ENCODE measurements at regions not wholly inside any gene's neighbourhood (a gene's known extent, or its start where the extent isn't known, plus 50 kb on each side); places are given as distances from the start of the nearest gene placed in this dataset.

DNA sequence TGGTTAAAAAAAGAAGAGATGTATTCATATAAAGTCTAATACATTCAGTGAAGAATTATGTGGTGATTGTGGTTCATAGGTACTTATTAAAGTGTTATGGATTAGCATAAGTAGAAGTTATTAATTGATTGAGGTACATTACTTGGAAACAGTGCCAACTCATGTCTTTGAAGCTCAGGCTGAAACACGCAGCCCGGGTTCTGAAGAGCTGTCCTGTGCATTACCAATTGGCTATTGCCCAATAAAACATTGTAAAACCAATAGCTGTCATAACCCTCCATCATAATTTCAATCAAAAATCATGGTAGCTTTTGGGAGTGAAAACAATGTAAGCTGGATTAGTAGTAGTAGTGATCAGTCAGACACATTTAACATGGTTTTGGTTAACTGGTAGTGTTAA lies 560.1 kb downstream of the MCTP2 start:
- Histone ChIP-seq H3K27me3 (ENCODE audit: low read depth, low read length) (no peaks in the 10 kb centered on the region), H3K4me3 (ENCODE audit: low read length) (no peak overlapping the region), H3K36me3 (replicated peaks; ENCODE audit: low read depth, low read length) (no peaks in the 10 kb centered on the region), H3K9ac (ENCODE audit: low read length) (no peak overlapping the region), H3K4me1 (ENCODE audit: low read length) (no peaks in the 10 kb centered on the region), H2AFZ (ENCODE audit: low read depth, low read length) (no peak overlapping the region), H3K27ac (ENCODE audit: low read length) (no peak overlapping the region), H3K9me3 (ENCODE audit: insufficient read depth, low read length) (no peaks in the 10 kb centered on the region), H4K20me1 (ENCODE audit: insufficient read depth, low read length) (no peaks in the 10 kb centered on the region), H3K79me2 (ENCODE audit: low read length) (no peaks in the 10 kb centered on the region), H3K4me2 (ENCODE audit: low read length) (no peak overlapping the region)
- no peak for TF ChIP-seq EZH2phosphoT487 (IDR thresholded peaks at IDR 0.05; ENCODE audit: low read depth)
- TF ChIP-seq, protein P1, sequence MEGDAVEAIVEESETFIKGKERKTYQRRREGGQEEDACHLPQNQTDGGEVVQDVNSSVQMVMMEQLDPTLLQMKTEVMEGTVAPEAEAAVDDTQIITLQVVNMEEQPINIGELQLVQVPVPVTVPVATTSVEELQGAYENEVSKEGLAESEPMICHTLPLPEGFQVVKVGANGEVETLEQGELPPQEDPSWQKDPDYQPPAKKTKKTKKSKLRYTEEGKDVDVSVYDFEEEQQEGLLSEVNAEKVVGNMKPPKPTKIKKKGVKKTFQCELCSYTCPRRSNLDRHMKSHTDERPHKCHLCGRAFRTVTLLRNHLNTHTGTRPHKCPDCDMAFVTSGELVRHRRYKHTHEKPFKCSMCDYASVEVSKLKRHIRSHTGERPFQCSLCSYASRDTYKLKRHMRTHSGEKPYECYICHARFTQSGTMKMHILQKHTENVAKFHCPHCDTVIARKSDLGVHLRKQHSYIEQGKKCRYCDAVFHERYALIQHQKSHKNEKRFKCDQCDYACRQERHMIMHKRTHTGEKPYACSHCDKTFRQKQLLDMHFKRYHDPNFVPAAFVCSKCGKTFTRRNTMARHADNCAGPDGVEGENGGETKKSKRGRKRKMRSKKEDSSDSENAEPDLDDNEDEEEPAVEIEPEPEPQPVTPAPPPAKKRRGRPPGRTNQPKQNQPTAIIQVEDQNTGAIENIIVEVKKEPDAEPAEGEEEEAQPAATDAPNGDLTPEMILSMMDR (IDR thresholded peaks at IDR 0.05; ENCODE audit: low read depth, low read length) = no peak

DNA sequence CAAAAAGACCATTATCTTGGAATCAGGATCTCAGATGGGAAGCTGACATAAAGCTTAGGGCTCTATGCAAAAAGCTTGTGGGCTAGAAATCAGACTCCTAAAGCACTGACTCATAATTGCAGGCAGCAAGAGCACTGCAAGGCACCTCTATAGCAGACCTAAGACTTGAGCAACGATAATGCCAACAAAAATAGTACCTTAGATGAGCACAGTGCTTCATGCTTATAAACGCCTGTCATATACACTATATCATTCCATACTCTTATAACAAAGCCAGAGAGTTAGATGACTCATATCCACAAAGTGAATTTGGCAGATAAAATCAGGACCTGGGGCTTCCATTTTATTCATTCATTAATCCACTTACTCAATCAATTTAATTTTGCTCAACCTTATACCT lies 560.8 kb downstream of the MCTP2 start:
- Histone ChIP-seq H3K27me3 (ENCODE audit: low read depth, low read length) (no peaks in the 10 kb centered on the region), H3K4me1 (ENCODE audit: low read length) (no peaks in the 10 kb centered on the region), H3K36me3 (replicated peaks; ENCODE audit: low read depth, low read length) (no peaks in the 10 kb centered on the region), H4K20me1 (ENCODE audit: insufficient read depth, low read length) (no peaks in the 10 kb centered on the region), H3K4me3 (ENCODE audit: low read length) (no peak overlapping the region), H3K27ac (ENCODE audit: low read length) (no peak overlapping the region), H2AFZ (ENCODE audit: low read depth, low read length) (no peak overlapping the region), H3K4me2 (ENCODE audit: low read length) (no peak overlapping the region), H3K79me2 (ENCODE audit: low read length) (no peaks in the 10 kb centered on the region), H3K9ac (ENCODE audit: low read length) (no peak overlapping the region), H3K9me3 (ENCODE audit: insufficient read depth, low read length) (no peaks in the 10 kb centered on the region)
- TF ChIP-seq, protein P1 (IDR thresholded peaks at IDR 0.05; ENCODE audit: low read depth, low read length) = no peak
- TF ChIP-seq EZH2phosphoT487 (IDR thresholded peaks at IDR 0.05; ENCODE audit: low read depth) = no peak

DNA sequence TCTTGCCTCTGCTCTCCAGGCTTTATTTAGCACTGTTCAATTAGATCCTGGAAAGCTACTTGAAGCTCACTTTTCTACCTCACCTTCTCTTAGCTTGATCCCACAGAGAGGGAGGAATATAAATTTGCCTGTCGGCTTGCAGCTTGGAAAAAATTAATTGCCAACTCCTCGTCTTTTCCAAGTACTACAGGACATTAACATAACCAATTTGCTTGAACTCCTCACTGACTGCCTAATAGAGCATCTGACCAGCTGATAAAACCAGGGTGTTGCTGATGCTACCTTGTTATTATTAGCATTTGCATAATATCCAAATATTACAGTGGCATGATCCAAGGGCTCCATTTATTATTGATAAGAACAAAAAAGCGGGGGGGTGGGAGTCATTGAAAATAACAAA lies 561.8 kb downstream of the MCTP2 start:
- H3K27me3 ChIP-seq (ENCODE audit: low read depth, low read length) = no peaks in the 10 kb centered on the region
- no peaks in the 10 kb centered on the region for H3K36me3 ChIP-seq (replicated peaks; ENCODE audit: low read depth, low read length)
- TF ChIP-seq, protein P1 (IDR thresholded peaks at IDR 0.05; ENCODE audit: low read depth, low read length) = no peak
- no peak for TF ChIP-seq EZH2phosphoT487 (IDR thresholded peaks at IDR 0.05; ENCODE audit: low read depth)
- H3K79me2 ChIP-seq (ENCODE audit: low read length) = no peaks in the 10 kb centered on the region
- no peak overlapping the region for H2AFZ ChIP-seq (ENCODE audit: low read depth, low read length)
- H3K27ac ChIP-seq (ENCODE audit: low read length) = no peak overlapping the region
- no peaks in the 10 kb centered on the region for H3K4me1 ChIP-seq (ENCODE audit: low read length)
- no peak overlapping the region for H3K4me2 ChIP-seq (ENCODE audit: low read length)
- no peak overlapping the region for H3K9ac ChIP-seq (ENCODE audit: low read length)
- no peaks in the 10 kb centered on the region for H3K9me3 ChIP-seq (ENCODE audit: insufficient read depth, low read length)
- no peaks in the 10 kb centered on the region for H4K20me1 ChIP-seq (ENCODE audit: insufficient read depth, low read length)
- no peak overlapping the region for H3K4me3 ChIP-seq (ENCODE audit: low read length)

DNA sequence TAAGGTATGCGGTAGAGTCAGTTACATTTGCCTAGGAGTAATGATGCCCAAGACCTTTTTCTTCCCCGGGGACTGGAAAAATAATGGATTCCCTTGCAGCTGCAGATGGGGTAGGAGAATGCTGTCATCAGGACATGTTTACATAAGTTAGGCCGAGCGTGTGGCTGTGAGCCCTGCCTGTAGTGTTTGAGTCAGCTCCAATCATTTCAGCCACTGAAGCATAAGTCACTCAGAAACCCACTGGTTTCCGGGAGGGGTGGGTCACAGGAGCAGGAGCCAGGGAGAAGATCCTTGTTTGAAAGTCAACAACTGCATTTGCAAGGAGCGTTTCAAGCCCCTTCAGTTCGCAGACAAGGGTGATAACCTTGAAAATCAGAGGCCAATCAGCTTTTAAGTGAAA lies 562.3 kb downstream of the MCTP2 start:
- no peak for TF ChIP-seq EZH2phosphoT487 (IDR thresholded peaks at IDR 0.05; ENCODE audit: low read depth)
- TF ChIP-seq, protein P1 (IDR thresholded peaks at IDR 0.05; ENCODE audit: low read depth, low read length) = no peak

More for the DNA sequence above, 562.3 kb downstream of the MCTP2 start:
- no peak overlapping the region for H3K4me3 ChIP-seq (ENCODE audit: low read length)
- H3K27ac ChIP-seq (ENCODE audit: low read length) = no peak overlapping the region
- H2AFZ ChIP-seq (ENCODE audit: low read depth, low read length) = no peak overlapping the region
- H4K20me1 ChIP-seq (ENCODE audit: insufficient read depth, low read length) = no peaks in the 10 kb centered on the region
- H3K79me2 ChIP-seq (ENCODE audit: low read length) = no peaks in the 10 kb centered on the region
- H3K9ac ChIP-seq (ENCODE audit: low read length) = no peak overlapping the region
- no peaks in the 10 kb centered on the region for H3K36me3 ChIP-seq (replicated peaks; ENCODE audit: low read depth, low read length)
- H3K4me1 ChIP-seq (ENCODE audit: low read length) = no peaks in the 10 kb centered on the region
- no peaks in the 10 kb centered on the region for H3K9me3 ChIP-seq (ENCODE audit: insufficient read depth, low read length)
- H3K4me2 ChIP-seq (ENCODE audit: low read length) = no peak overlapping the region
- no peaks in the 10 kb centered on the region for H3K27me3 ChIP-seq (ENCODE audit: low read depth, low read length)

All from OCI-LY3 (cell line).